ENCODE measurements at regions not wholly inside any gene's neighbourhood (a gene's known extent, or its start where the extent isn't known, plus 50 kb on each side); places are given as distances from the start of the nearest gene placed in this dataset.
"Not testable (repeated sequence)": the region's sequence is repeated elsewhere in the genome, so short reads cannot be mapped to it uniquely, and the experiment has no call there.

DNA sequence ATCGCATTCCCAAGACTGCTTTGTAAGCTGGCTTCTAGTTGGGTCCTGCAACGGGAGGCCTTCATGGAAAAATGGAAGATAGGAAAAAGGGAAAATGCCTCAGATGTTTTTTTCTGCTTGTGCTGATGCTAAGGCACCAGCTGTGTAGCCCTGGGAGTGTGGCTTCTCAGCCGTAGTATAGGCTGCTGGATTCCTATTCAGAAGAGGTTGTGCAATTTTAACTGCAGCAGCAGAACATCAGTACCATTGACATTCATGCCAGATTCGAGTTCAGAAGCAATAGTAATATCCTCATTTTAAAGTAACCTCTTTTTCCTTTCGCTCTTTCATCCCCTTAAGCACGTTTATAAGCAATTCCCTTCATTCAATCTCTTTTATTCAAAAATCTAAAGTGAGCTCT is 119.1 kb upstream of the KCTD3 start:
- TF ChIP-seq CTCF, POLR2AphosphoS5 (IDR thresholded peaks at IDR 0.05): not testable (repeated sequence)

Data from transverse colon (tissue), 4 donors.